ENCODE measurements at regions not wholly inside any gene's neighbourhood (a gene's known extent, or its start where the extent isn't known, plus 50 kb on each side); places are given as distances from the start of the nearest gene placed in this dataset.
A peak's percentile ranks its signal among the peaks of the same experiment; 100 is the strongest.

GRCh38 chr2:192265751-192266150 lies 71.0 kb upstream of the TMEFF2 start:
- peak; percentile 9 for DNase-seq (ENCODE audit: low read depth)
- TF ChIP-seq CTCF (conservative IDR thresholded peaks at IDR 0.05; ENCODE audit: low read length), result no peak
- no peak overlapping the region for H3K4me3 ChIP-seq (ENCODE audit: low read length)

GRCh38 chr2:192254444-192254843 lies 59.7 kb upstream of the TMEFF2 start:
- no peak for TF ChIP-seq CTCF (conservative IDR thresholded peaks at IDR 0.05; ENCODE audit: low read length)
- H3K4me3 ChIP-seq (ENCODE audit: low read length), result no peak overlapping the region
- DNase-seq (ENCODE audit: low read depth), result no peak

- no peak for DNase-seq (ENCODE audit: low read depth)
- no peak for TF ChIP-seq CTCF (conservative IDR thresholded peaks at IDR 0.05; ENCODE audit: low read length)
- no peak overlapping the region for H3K4me3 ChIP-seq (ENCODE audit: low read length)
Observed at GRCh38 chr2:192253692-192254091, 59.0 kb upstream of the TMEFF2 start.

DNA sequence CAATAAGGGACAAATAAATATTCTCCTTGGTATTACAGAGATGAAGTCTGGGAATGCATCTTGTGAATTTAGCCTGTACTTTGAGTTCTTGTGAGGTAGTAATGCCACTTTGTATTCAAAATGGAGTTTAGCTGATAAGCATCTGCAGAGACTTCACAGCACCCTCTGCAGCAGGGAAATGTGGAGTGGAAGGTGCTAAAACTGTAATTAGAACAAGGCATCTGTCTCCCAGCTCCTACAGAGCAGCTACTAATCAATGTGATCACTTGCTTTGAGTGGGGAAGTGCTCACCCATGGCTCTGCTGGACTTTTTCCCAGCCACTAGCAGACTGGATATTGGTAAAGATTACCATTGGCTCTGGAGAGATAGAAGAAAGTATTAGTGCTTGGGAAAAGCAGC lies 56.2 kb upstream of the TMEFF2 start:
- no peak for TF ChIP-seq CTCF (conservative IDR thresholded peaks at IDR 0.05; ENCODE audit: low read length)
- H3K4me3 ChIP-seq (ENCODE audit: low read length), result no peak overlapping the region
- DNase-seq (ENCODE audit: low read depth), result no peak

DNA sequence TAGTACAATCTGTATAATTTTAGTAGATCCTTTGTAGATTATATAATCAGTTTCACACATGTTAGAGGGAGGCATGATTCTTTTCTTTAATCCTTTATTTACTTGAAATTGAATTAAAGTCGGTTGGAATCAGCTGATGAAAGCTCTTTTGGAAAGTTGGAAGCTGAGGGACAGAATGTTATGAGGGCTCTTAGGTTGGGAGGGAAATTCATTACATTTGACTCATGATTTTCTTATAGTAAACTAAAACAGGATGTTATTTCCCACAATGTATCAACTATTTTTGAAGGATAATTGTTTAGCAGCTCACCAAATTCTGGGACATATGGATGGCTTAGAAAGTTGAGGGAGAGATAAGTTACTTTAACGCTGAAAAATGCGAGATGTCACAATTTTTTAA lies 52.7 kb upstream of the TMEFF2 start:
- TF ChIP-seq CTCF (conservative IDR thresholded peaks at IDR 0.05; ENCODE audit: low read length), result no peak
- DNase-seq (ENCODE audit: low read depth), result no peak
- no peak overlapping the region for H3K4me3 ChIP-seq (ENCODE audit: low read length)

DNA sequence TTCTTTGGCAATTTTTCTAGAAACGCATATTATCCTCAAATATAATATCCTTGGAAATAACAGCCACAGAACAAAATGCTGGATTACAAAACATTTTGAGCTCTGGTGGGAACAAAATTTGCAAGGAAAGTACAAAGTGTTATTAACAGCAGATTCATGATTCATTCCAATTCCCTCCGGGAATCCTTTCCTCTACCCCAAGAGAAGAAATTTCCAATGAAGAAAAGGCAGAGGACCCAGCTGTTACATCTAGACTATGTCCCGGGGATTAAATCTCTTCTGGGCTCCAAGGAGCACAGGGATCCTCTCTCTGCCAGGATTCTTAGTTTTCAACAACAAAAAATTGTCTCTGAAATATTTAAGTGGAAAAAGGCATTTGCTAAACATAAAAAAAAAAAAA lies 51.6 kb upstream of the TMEFF2 start:
- DNase-seq (ENCODE audit: low read depth), result no peak
- TF ChIP-seq CTCF (conservative IDR thresholded peaks at IDR 0.05; ENCODE audit: low read length), result no peak
- no peak overlapping the region for H3K4me3 ChIP-seq (ENCODE audit: low read length)

GRCh38 chr2:192245329-192245728 lies 50.6 kb upstream of the TMEFF2 start:
- no peak overlapping the region for H3K4me3 ChIP-seq (ENCODE audit: low read length)
- no peak for TF ChIP-seq CTCF (conservative IDR thresholded peaks at IDR 0.05; ENCODE audit: low read length)
- no peak for DNase-seq (ENCODE audit: low read depth)
